ENCODE measurements at regions not wholly inside any gene's neighbourhood (a gene's known extent, or its start where the extent isn't known, plus 50 kb on each side); places are given as distances from the start of the nearest gene placed in this dataset.
"Not testable (repeated sequence)": the region's sequence is repeated elsewhere in the genome, so short reads cannot be mapped to it uniquely, and the experiment has no call there.

DNA sequence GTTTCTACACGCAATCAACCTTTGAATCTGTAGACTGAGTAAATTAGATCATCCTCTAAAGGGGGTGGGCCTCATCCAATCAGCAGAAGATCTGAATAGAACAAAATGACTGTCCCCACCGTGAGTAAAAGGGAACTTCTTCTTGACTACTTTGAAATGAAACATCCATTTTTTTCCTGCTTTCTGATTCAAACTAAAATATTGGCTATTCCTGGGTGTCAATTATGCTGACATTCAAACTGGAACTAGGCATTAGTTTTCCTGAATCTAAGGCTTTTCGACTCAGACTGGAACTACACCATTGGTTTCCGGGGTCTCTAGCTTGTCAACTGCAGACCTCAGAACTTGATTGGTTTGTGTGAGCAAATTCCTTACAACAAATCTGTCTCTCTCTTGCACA, 772.2 kb upstream of the CDH10 start:
- no peak for DNase-seq (ENCODE audit: low spot score)
- TF ChIP-seq, protein P1, sequence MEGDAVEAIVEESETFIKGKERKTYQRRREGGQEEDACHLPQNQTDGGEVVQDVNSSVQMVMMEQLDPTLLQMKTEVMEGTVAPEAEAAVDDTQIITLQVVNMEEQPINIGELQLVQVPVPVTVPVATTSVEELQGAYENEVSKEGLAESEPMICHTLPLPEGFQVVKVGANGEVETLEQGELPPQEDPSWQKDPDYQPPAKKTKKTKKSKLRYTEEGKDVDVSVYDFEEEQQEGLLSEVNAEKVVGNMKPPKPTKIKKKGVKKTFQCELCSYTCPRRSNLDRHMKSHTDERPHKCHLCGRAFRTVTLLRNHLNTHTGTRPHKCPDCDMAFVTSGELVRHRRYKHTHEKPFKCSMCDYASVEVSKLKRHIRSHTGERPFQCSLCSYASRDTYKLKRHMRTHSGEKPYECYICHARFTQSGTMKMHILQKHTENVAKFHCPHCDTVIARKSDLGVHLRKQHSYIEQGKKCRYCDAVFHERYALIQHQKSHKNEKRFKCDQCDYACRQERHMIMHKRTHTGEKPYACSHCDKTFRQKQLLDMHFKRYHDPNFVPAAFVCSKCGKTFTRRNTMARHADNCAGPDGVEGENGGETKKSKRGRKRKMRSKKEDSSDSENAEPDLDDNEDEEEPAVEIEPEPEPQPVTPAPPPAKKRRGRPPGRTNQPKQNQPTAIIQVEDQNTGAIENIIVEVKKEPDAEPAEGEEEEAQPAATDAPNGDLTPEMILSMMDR (IDR thresholded peaks at IDR 0.05; ENCODE audit: extremely low read depth, insufficient read depth, missing control alignments), result no peak
- in situ Hi-C loops (cut with MboI; ENCODE audit: low pct_unique_long_range_greater_than_20kb, low sequenced_read_pairs, unreplicated experiment), result no loop called here

DNA sequence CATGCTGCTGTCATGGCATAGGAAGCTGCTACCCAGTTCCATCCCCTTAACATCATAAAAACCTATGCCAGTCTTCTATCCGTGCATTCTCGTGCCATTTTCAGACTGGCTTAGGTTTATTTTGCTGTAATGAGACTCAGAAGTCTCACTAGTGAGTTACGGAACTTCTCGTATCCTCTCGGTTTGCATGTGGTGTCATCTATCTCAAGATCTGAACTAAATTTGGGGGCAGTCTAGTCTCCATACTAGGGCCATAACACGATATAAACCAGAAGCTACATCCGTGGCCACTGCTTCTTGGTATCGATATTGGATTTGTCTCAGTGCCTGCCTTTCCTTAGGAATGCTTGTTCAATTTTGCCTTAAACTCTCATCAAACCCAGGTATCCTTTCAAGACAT, 771.2 kb upstream of the CDH10 start:
- DNase-seq (ENCODE audit: low spot score), result no peak
- TF ChIP-seq, protein P1 (IDR thresholded peaks at IDR 0.05; ENCODE audit: extremely low read depth, insufficient read depth, missing control alignments), result no peak
- in situ Hi-C loops (cut with MboI; ENCODE audit: low pct_unique_long_range_greater_than_20kb, low sequenced_read_pairs, unreplicated experiment), result no loop called here

DNA sequence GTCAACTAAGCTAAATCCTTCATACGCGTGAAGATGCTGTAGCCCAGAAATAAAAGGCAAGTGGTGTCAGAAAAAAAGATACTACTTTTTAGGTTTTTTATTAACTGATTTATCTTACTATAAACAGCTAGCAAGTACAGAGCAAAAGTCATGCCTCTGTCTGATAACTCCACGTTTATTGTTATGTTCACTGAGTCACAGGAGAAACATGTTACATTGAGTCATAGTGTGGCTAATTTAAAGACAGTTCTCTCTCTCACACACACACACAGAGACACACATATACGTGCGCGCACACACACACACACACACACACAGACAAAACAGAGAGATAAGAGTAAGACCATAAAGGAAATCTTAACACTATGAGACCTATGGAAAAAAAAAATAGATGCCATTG, 770.0 kb upstream of the CDH10 start:
- no peak for DNase-seq (ENCODE audit: low spot score)
- in situ Hi-C loops (cut with MboI; ENCODE audit: low pct_unique_long_range_greater_than_20kb, low sequenced_read_pairs, unreplicated experiment), result no loop called here
- TF ChIP-seq, protein P1 (IDR thresholded peaks at IDR 0.05; ENCODE audit: extremely low read depth, insufficient read depth, missing control alignments), result no peak

DNA sequence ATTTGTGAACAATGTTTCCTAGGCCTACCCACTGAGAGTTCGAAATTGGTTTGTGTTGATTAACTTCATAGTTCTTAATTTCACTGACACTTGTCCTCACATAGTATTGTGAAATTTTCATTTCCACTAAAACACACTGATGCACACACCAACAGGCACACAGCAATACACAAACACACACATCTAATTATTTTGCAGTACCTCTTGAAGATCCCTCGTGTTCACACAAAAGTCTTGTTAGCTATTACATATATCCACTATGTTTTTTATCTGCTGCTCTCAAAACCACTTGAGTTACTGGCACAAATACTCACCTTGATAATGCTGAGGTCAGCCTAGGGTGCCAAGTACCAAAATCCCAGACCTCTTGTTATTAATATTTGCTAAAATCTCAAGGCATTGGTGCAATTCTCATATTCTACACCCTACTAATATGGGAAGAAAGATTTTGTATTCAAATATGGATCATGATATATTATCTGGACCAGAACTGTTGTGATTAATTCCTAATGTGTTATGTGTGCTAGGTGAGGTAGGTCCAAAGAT, 767.4 kb upstream of the CDH10 start:
- TF ChIP-seq, protein P1 (IDR thresholded peaks at IDR 0.05; ENCODE audit: extremely low read depth, insufficient read depth, missing control alignments), result no peak
- DNase-seq (ENCODE audit: low spot score), result no peak
- in situ Hi-C loops (cut with MboI; ENCODE audit: low pct_unique_long_range_greater_than_20kb, low sequenced_read_pairs, unreplicated experiment), result no loop called here

DNA sequence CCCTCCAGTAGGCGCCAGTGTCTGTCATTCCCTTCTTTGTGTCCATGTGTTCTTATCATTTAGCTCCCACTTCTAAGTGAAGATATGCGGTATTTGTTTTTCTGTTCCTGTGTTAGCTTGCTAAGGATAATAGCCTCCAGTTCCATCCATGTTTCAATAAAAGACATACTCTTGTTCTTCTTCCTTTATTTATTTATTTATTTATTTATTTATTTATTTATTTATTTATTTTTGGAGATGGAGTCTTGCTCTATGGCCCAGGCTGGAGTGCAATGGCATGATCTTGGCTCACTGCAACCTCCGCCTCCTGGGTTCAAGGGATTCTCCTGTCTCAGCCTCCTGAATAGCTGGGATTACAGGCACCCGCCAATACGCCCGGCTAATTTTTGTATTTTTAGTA, 762.6 kb upstream of the CDH10 start:
- DNase-seq (ENCODE audit: low spot score); in situ Hi-C loops (cut with MboI; ENCODE audit: low pct_unique_long_range_greater_than_20kb, low sequenced_read_pairs, unreplicated experiment): not testable (repeated sequence)

DNA sequence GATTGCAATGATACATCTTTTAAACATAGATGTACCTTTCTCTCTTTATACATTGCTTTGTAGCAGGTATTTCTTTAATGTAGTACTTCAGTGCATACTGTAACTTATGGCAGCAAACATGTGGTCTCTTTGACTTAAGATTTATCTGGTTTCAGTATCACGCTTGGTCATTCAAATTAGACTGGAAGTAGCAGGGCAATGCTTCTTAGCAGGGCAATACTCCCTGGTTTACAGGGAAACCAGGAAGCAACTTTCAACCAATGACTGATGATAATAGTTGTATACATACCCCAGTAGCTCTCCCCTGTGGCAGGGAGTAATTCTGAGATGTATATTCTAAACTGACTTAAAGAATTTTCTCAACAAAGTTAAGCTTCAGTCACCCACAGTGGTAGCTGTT, 761.1 kb upstream of the CDH10 start:
- TF ChIP-seq, protein P1 (IDR thresholded peaks at IDR 0.05; ENCODE audit: extremely low read depth, insufficient read depth, missing control alignments), result no peak
- in situ Hi-C loops (cut with MboI; ENCODE audit: low pct_unique_long_range_greater_than_20kb, low sequenced_read_pairs, unreplicated experiment), result no loop called here
- DNase-seq (ENCODE audit: low spot score), result no peak

DNA sequence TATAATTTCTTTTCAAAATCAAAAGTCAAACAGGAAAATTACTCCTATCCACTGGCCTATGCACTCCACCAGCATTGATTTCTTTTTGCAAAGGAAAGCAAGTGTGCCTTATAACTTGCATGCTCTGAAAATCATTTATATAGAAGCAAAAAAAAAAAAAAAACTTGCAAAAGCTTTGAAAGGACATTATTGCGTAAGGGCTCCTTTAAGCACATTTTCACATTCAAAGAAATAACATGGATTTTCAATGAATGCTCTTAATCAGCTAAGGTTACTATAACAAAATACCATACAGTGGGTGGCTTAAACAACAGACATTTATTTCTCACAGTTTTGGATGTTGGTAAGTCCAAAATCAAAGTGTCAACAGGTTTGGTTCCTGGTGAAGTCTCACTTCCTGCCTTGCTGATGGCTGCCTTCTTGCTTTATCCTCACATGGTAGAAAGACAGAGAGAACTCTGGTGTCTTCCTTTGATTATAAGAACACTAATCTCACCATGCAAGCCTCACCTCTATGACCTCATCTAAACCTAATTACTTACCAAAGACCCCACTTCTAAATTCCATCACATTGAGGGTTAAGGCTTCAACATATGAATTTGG, 755.2 kb upstream of the CDH10 start:
- TF ChIP-seq, protein P1 (IDR thresholded peaks at IDR 0.05; ENCODE audit: extremely low read depth, insufficient read depth, missing control alignments), result no peak
- in situ Hi-C loops (cut with MboI; ENCODE audit: low pct_unique_long_range_greater_than_20kb, low sequenced_read_pairs, unreplicated experiment), result no loop called here
- DNase-seq (ENCODE audit: low spot score), result no peak

All from GM13977 (cell line).